ENCODE measurements at regions not wholly inside any gene's neighbourhood (a gene's known extent, or its start where the extent isn't known, plus 50 kb on each side); places are given as distances from the start of the nearest gene placed in this dataset.
"Not testable (repeated sequence)": the region's sequence is repeated elsewhere in the genome, so short reads cannot be mapped to it uniquely, and the experiment has no call there.

- H4K20me1 ChIP-seq (ENCODE audit: low read length); H3K9me2 ChIP-seq (replicated peaks; ENCODE audit: low read length); H3F3A ChIP-seq (ENCODE audit: low read length, unreplicated experiment); BruUV-seq (replicated peaks); H3K9me3 ChIP-seq (ENCODE audit: low read length); H3K36me3 ChIP-seq (ENCODE audit: low read depth, low read length); DNase-seq; ATAC-seq; intact Hi-C loops (cut with micrococcal nuclease); CTCF ChIA-PET; POLR2A ChIA-PET (ENCODE audit: unreplicated experiment); H2AFZ ChIP-seq (ENCODE audit: low read length); H3K27me3 ChIP-seq (ENCODE audit: low read length); H3K4me2 ChIP-seq (ENCODE audit: low read length); H3K4me1 ChIP-seq (ENCODE audit: insufficient read depth, low read length): not testable (repeated sequence)
- Histone ChIP-seq H3K27ac (ENCODE audit: low read length) (peak overlapping the region; percentile 13; the same call in 1 of the 2 replicates), H3K79me2 (ENCODE audit: low read length) (peaks cover 23% of the 10 kb centered on the region), H3K9ac (ENCODE audit: low read length) (peak overlapping the region; percentile 49; the same call in 1 of the 2 replicates), H3K4me3 (ENCODE audit: low read length) (peak overlapping the region; percentile 65)
These were observed 77.9 kb downstream of the NR4A2 start for GRCh38 chr2:156254637-156255067.

DNA sequence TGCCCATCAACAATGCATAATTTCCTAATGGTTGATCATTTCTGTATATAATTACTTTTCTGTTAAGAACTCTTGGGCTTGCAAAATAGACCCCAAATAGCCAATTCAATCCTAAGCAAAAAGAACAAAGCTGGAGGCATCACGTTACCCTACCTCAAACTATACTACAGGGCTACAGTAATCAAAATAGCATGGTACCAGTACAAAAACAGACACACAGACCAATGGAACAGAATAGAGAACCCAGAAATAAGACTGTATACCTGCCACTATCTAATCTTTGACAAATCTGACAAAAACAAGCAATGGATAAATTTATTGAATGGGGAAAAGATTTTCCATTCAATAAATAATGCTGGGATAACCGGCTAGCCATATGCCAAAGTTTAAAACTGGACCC, 78.8 kb downstream of the NR4A2 start:
- intact Hi-C loops (cut with micrococcal nuclease) = no loop called here
- no TSS peak for BruUV-seq (replicated peaks)

GRCh38 chr2:156242874-156243273, 89.6 kb downstream of the NR4A2 start:
- Histone ChIP-seq H3K36me3 (ENCODE audit: low read depth, low read length) (peaks cover 2% of the 10 kb centered on the region; the same call in 1 of the 2 replicates), H3K27ac (ENCODE audit: low read length) (no peak overlapping the region), H3K4me3 (ENCODE audit: low read length) (no peak overlapping the region), H4K20me1 (ENCODE audit: low read length) (no peaks in the 10 kb centered on the region), H2AFZ (ENCODE audit: low read length) (no peak overlapping the region), H3K9me2 (replicated peaks; ENCODE audit: low read length) (no peaks in the 10 kb centered on the region), H3K9me3 (ENCODE audit: low read length) (no peaks in the 10 kb centered on the region), H3K9ac (ENCODE audit: low read length) (no peak overlapping the region), H3F3A (ENCODE audit: low read length, unreplicated experiment) (no peaks in the 10 kb centered on the region), H3K27me3 (ENCODE audit: low read length) (no peaks in the 10 kb centered on the region), H3K4me2 (ENCODE audit: low read length) (no peak overlapping the region), H3K79me2 (ENCODE audit: low read length) (no peaks in the 10 kb centered on the region), H3K4me1 (ENCODE audit: insufficient read depth, low read length) (no peaks in the 10 kb centered on the region)
- TF ChIP-seq, protein P1, sequence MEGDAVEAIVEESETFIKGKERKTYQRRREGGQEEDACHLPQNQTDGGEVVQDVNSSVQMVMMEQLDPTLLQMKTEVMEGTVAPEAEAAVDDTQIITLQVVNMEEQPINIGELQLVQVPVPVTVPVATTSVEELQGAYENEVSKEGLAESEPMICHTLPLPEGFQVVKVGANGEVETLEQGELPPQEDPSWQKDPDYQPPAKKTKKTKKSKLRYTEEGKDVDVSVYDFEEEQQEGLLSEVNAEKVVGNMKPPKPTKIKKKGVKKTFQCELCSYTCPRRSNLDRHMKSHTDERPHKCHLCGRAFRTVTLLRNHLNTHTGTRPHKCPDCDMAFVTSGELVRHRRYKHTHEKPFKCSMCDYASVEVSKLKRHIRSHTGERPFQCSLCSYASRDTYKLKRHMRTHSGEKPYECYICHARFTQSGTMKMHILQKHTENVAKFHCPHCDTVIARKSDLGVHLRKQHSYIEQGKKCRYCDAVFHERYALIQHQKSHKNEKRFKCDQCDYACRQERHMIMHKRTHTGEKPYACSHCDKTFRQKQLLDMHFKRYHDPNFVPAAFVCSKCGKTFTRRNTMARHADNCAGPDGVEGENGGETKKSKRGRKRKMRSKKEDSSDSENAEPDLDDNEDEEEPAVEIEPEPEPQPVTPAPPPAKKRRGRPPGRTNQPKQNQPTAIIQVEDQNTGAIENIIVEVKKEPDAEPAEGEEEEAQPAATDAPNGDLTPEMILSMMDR (conservative IDR thresholded peaks at IDR 0.05; ENCODE audit: low read depth, low read length) = no peak
- POLR2A ChIA-PET (ENCODE audit: unreplicated experiment) = no interaction called here
- DNase-seq (peak; percentile 30), ATAC-seq (peak; percentile 70; the same call in 1 of the 2 replicates)
- BruUV-seq (replicated peaks) = no TSS peak
- intact Hi-C loops (cut with micrococcal nuclease) = no loop called here
- CTCF ChIA-PET = no interaction called here

More for the DNA sequence above, 78.8 kb downstream of the NR4A2 start:
- H3K27me3 ChIP-seq (ENCODE audit: low read length) = no peaks in the 10 kb centered on the region
- H2AFZ ChIP-seq (ENCODE audit: low read length) = no peak overlapping the region
- peak overlapping the region; percentile 65 for H3K4me3 ChIP-seq (ENCODE audit: low read length)
- peaks cover 23% of the 10 kb centered on the region for H3K79me2 ChIP-seq (ENCODE audit: low read length)
- H3K9me3 ChIP-seq (ENCODE audit: low read length) = no peaks in the 10 kb centered on the region
- peak overlapping the region; percentile 49; the same call in 1 of the 2 replicates for H3K9ac ChIP-seq (ENCODE audit: low read length)
- no peaks in the 10 kb centered on the region for H4K20me1 ChIP-seq (ENCODE audit: low read length)
- ChIA-PET CTCF (no interaction called here), POLR2A (ENCODE audit: unreplicated experiment) (no interaction called here)
- ATAC-seq (no peak), DNase-seq (no peak)
- no peaks in the 10 kb centered on the region for H3K9me2 ChIP-seq (replicated peaks; ENCODE audit: low read length)
- no peaks in the 10 kb centered on the region for H3K4me1 ChIP-seq (ENCODE audit: insufficient read depth, low read length)
- no peak overlapping the region; the same call in 1 of the 2 replicates for H3K27ac ChIP-seq (ENCODE audit: low read length)
- no peaks in the 10 kb centered on the region for H3K36me3 ChIP-seq (ENCODE audit: low read depth, low read length)
- TF ChIP-seq EZH2phosphoT487 (IDR thresholded peaks at IDR 0.05; ENCODE audit: borderline replicate concordance, low read length) = no peak
- TF ChIP-seq, protein P1 (conservative IDR thresholded peaks at IDR 0.05; ENCODE audit: low read depth, low read length) = no peak
- no peak for TF ChIP-seq EZH2 (IDR thresholded peaks at IDR 0.05; ENCODE audit: low read length, unreplicated experiment)
- H3F3A ChIP-seq (ENCODE audit: low read length, unreplicated experiment) = no peaks in the 10 kb centered on the region
- H3K4me2 ChIP-seq (ENCODE audit: low read length) = peak overlapping the region; percentile 29
